Mammary epithelial cell (primary cell): ENCODE measurements at regions not wholly inside any gene's neighbourhood (a gene's known extent, or its start where the extent isn't known, plus 50 kb on each side); places are given as distances from the start of the nearest gene placed in this dataset.

ENCODE experiments used
- CTCF ChIP-seq, 2 donors: IDR thresholded peaks in 1 of 2; conservative IDR thresholded peaks in 1 of 2; 2 replicates each; pipeline ENCODE4 v1.5.1; 2011 to 2012; ENCODE audit warnings: inconsistent platforms in 2 of 2, low read length in 2 of 2, mild to moderate bottlenecking in 2 of 2, control low read depth in 1 of 2, low read depth in 1 of 2; ENCODE audit not compliant: insufficient read depth in 1 of 2; ENCODE audit errors: extremely low read depth in 1 of 2
- EZH2 ChIP-seq: IDR thresholded peaks from 2 replicates; pipeline ENCODE4 v1.6.1; 2012; ENCODE audit warnings: low read length, inconsistent platforms, borderline replicate concordance

DNA sequence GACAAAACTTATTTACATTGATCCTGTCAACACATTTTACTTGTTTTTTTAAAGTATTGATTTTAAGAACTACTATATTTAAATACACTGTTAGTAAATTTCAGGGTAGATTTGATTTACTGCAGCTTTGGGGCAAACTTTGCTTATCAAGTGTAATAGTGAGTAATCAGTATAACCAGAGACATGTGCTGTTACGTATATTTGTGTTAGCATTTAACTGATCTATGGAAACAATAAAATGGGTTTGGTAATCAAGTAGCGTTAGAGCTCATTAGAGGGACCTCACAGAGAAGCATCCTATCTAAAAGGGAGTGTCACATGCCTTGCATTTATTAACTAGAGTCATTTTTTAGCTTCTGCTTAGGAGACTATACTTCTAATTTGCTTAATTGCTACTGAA, 131.5 kb upstream of the ALCAM start:
- TF ChIP-seq CTCF (conservative IDR thresholded peaks at IDR 0.05 in 1 of 2, IDR thresholded peaks at IDR 0.05 in 1 of 2; ENCODE audit: extremely low read depth in 1 of 2, insufficient read depth in 1 of 2, low read depth in 1 of 2, low read length in 2 of 2) (no peak), EZH2 (no peak)
